CD4-positive, alpha-beta memory T cell (primary cell): ENCODE measurements at regions not wholly inside any gene's neighbourhood (a gene's known extent, or its start where the extent isn't known, plus 50 kb on each side); places are given as distances from the start of the nearest gene placed in this dataset.

ENCODE experiments used
- CTCF ChIA-PET: fragments of 350-600 bp; sonication (Branson Sonifier 250); formaldehyde crosslinking; loops from one replicate; lab custom pipeline; 2021; ENCODE audit warnings: inconsistent platforms; ENCODE audit not compliant: partially characterized antibody; lab: Charles Lee
- POLR2A ChIA-PET: fragments of 350-600 bp; sonication (Branson Sonifier 250); formaldehyde crosslinking; loops from one replicate; lab custom pipeline; 2021; ENCODE audit not compliant: partially characterized antibody; lab: Charles Lee
- DNase-seq, 5 donors: peaks; one replicate each; pipeline versions ENCODE4 v3.0.0 to v3.0.0-alpha.2; 2020 to 2022; ENCODE audit warnings: mixed read lengths in 1 of 5
- H3K27ac ChIP-seq: one replicate; pipeline ENCODE4 v1.7.0; 2013; ENCODE audit warnings: low read depth, low read length
- H3K27me3 ChIP-seq: 2 replicates; pipeline ENCODE4 v1.7.0; 2013; ENCODE audit warnings: mild to moderate bottlenecking, low read length, moderate library complexity; ENCODE audit not compliant: insufficient read depth
- H3K36me3 ChIP-seq: 2 replicates; pipeline ENCODE4 v1.7.0; 2013; ENCODE audit warnings: mild to moderate bottlenecking, low read length, moderate library complexity; ENCODE audit not compliant: insufficient read depth
- H3K4me1 ChIP-seq: 2 replicates; pipeline ENCODE4 v1.7.0; 2013; ENCODE audit warnings: mild to moderate bottlenecking, low read length, moderate library complexity; ENCODE audit not compliant: insufficient read depth
- H3K4me3 ChIP-seq, 2 donors: one replicate each; pipeline ENCODE4 v1.7.0; 2013; ENCODE audit warnings: low read length in 2 of 2, mild to moderate bottlenecking in 1 of 2
- H3K9me3 ChIP-seq, 2 donors: one replicate each; pipeline ENCODE4 v1.7.0; 2013; ENCODE audit warnings: low read length in 2 of 2, control low read depth in 1 of 2; ENCODE audit not compliant: control insufficient read depth in 1 of 2
- H3K27ac Mint-ChIP-seq, 7 donors: one replicate each; pipeline ENCODE4 v1.8.0; 2020 to 2021; ENCODE audit warnings: mixed read lengths in 7 of 7, mild to moderate bottlenecking in 6 of 7, inconsistent platforms in 3 of 7, moderate library complexity in 3 of 7
- H3K27me3 Mint-ChIP-seq, 2 donors: one replicate each; pipeline ENCODE4 v1.8.0; 2020 to 2021; ENCODE audit warnings: mixed read lengths in 2 of 2
- H3K36me3 Mint-ChIP-seq, 2 donors: one replicate each; pipeline ENCODE4 v1.8.0; 2020 to 2021; ENCODE audit warnings: mixed read lengths in 2 of 2, inconsistent platforms in 1 of 2, mild to moderate bottlenecking in 1 of 2
- H3K4me1 Mint-ChIP-seq, 4 donors: one replicate each; pipeline ENCODE4 v1.8.0; 2020 to 2021; ENCODE audit warnings: mixed read lengths in 4 of 4, mild to moderate bottlenecking in 1 of 4
- H3K4me3 Mint-ChIP-seq, 8 donors: one replicate each; pipeline ENCODE4 v1.8.0; 2020 to 2021; ENCODE audit warnings: mixed read lengths in 8 of 8, mild to moderate bottlenecking in 7 of 8, moderate library complexity in 6 of 8, inconsistent platforms in 3 of 8
- H3K9me3 Mint-ChIP-seq, 8 donors: one replicate each; pipeline ENCODE4 v1.8.0; 2020 to 2021; ENCODE audit warnings: mixed read lengths in 8 of 8, mild to moderate bottlenecking in 5 of 8, inconsistent platforms in 3 of 8, moderate library complexity in 1 of 8
- intact Hi-C: fragments of 100-400 bp; cut with micrococcal nuclease; formaldehyde crosslinking; loops from one replicate; pipeline ENCODE4 v1.15.1; 2023

DNA sequence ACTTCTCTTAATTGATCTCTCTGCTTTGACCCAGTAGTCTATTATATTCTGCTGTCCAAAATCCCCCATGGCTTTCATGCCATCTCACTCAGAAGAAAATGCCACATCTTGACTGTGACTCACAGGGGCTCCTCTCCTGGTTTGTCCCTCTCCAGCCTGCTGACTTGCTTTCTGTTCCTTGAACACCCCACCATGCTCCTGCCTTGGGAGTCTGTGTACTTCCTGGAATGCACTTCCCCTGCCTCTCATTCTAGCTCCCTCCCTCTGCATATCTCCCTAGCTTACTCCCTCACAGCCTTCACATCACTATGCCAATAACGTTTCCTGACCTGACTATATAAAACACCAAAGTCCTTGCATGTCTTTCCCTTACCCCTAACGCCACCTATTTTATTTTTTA, 167.2 kb downstream of the TRIB2 start:
- Mint-ChIP-seq H3K4me3 (no peak overlapping the region), H3K27me3 (no peaks in the 10 kb centered on the region), H3K9me3 (no peaks in the 10 kb centered on the region), H3K27ac (no peak overlapping the region), H3K4me1 (peaks cover 0 to 5% (median 2%) of the 10 kb centered on the region in 4 donors), H3K36me3 (no peaks in the 10 kb centered on the region)
- H3K36me3 ChIP-seq: no peaks in the 10 kb centered on the region
- no peaks in the 10 kb centered on the region for H3K4me1 ChIP-seq
- no peak for DNase-seq
- no peak overlapping the region for H3K27ac ChIP-seq
- intact Hi-C loops: no loop called here
- CTCF ChIA-PET: no interaction called here
- POLR2A ChIA-PET: no interaction called here
- H3K4me3 ChIP-seq: no peak overlapping the region
- no peaks in the 10 kb centered on the region for H3K27me3 ChIP-seq
- H3K9me3 ChIP-seq: no peaks in the 10 kb centered on the region

DNA sequence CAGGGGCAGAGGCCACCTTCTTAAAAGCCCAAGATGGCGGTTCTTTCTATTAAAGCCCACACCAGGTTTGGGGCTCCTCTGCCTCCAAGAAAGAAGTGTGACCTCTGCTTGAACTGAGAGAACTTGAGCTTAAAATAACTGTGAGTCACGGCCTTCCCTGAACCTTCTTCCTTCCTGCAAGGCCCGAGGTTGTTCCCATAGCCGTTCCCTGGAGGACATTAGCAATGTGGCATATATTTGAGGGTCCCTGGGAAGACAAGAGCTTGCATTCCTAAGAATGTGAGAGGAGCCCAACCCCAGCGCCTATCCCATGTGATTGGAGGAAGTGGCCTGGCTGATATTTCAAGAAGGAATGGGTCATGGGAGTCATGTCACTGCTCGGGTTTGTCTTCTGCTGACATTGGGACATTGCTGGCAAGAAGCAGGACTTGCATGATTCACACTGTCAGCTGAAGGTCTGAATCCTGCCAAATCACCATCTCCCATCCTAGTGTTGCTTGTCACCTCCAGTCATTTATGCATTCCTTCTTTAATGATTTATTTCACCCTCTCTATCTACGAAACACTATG, 168.1 kb downstream of the TRIB2 start:
- Histone ChIP-seq H3K36me3 (no peaks in the 10 kb centered on the region), H3K4me1 (no peaks in the 10 kb centered on the region), H3K27me3 (no peaks in the 10 kb centered on the region), H3K9me3 (no peaks in the 10 kb centered on the region), H3K4me3 (no peak overlapping the region), H3K27ac (no peak overlapping the region)
- Mint-ChIP-seq H3K36me3 (no peaks in the 10 kb centered on the region), H3K9me3 (no peaks in the 10 kb centered on the region), H3K27me3 (no peaks in the 10 kb centered on the region), H3K27ac (no peak overlapping the region), H3K4me1 (peaks cover 0 to 5% (median 2%) of the 10 kb centered on the region in 4 donors), H3K4me3 (no peak overlapping the region)
- CTCF ChIA-PET: no interaction called here
- POLR2A ChIA-PET: interaction anchor here (1.0 kb wide), 1 partner anchor 13 kb away, joined by 3 read pairs; no protein-coding TSS in a partner anchor
- DNase-seq: no peak
- intact Hi-C loops: no loop called here

DNA sequence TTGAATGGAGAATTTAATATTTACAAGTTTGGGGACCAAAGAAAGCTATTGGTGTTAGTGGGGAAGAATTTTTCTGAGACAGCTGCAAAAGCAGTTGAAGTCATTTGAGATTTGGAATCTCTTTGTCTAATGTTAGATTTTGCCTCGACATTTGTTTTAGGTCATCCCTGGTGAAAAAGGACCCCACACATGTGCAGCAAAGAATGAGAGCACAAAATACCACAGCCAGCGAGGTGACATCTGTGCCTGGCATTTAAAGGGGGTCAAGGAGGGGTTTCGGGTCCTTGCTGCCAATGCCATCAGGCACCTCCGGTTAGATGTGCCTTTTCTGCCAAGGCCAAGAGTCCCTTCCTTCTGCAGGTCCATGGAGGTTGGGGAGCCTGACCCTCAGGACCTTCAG, 173.3 kb downstream of the TRIB2 start:
- Mint-ChIP-seq H3K9me3 (peaks cover 6 to 28% (median 17%) of the 10 kb centered on the region in 8 donors), H3K4me3 (no peak overlapping the region), H3K4me1 (peaks cover 0 to 4% (median 2%) of the 10 kb centered on the region in 4 donors), H3K36me3 (peaks cover 5 to 16% of the 10 kb centered on the region in 2 donors), H3K27me3 (no peaks in the 10 kb centered on the region), H3K27ac (no peak overlapping the region)
- no peaks in the 10 kb centered on the region for H3K9me3 ChIP-seq
- H3K27me3 ChIP-seq: no peaks in the 10 kb centered on the region
- intact Hi-C loops: no loop called here
- no peak overlapping the region for H3K4me3 ChIP-seq
- H3K36me3 ChIP-seq: no peaks in the 10 kb centered on the region
- no peak overlapping the region for H3K27ac ChIP-seq
- ChIA-PET CTCF (interaction anchor here (0.9 to 1.1 kb wide), 2 partner anchors 41 to 44 kb away, joined by 3 read pairs; no protein-coding TSS in a partner anchor), POLR2A (no interaction called here)
- H3K4me1 ChIP-seq: no peaks in the 10 kb centered on the region
- DNase-seq: no peak

DNA sequence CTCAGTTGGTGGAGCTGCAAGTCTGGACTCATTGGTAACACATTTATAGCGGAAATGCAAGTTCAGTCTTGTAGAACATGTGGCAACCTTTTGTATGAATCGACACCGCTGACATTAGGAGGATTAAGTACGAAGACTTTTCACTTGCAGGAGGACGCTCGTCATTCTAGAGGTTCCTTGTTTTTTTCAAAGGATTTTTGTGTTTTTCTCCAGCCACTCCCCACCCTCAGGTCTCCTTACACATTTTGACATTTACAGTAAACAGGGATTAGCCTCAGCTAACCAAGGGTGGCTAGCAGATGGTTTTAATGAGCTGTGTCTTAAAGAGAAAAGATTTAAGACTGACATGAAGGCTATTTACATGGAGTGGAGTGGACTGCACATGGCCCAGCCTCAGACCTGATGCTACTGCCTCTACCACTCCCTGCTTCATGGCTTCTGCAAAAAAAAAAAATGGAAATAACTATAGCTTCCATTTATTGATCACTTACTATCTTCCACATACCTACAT, 173.8 kb downstream of the TRIB2 start:
- POLR2A ChIA-PET: no interaction called here

DNA sequence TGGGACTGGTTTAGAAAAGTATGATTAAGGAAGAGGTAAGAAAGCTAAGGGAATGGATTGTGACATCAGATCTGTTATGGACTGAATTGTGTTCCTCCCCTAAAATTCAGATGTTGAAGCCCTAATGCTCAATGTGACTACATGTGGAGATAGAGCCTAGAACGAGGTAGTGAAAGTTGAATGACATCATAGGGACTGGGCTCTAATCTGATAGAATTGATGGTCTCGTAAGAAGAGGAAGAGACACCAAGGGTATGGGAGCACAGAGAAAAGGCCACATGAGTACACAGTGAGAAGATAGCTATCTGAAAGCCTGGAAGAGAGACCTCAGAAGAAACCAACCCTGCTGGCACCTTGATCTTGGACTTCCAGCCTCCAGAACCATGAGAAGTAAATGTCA, 178.3 kb downstream of the TRIB2 start:
- Mint-ChIP-seq H3K27ac (peak overlapping the region in 1 of 7 donors; percentile 32), H3K9me3 (peaks cover 6 to 33% (median 20%) of the 10 kb centered on the region in 8 donors), H3K4me3 (no peak overlapping the region), H3K4me1 (peaks cover 19 to 34% (median 28%) of the 10 kb centered on the region in 4 donors), H3K27me3 (no peaks in the 10 kb centered on the region), H3K36me3 (peaks cover 5 to 16% of the 10 kb centered on the region in 2 donors)
- ChIA-PET CTCF (interaction anchor here (1.0 kb wide), 1 partner anchor 179 kb away, joined by 3 read pairs; the partner anchor contains the start of gene TRIB2), POLR2A (no interaction called here)
- no peak for DNase-seq
- intact Hi-C loops: no loop called here
- Histone ChIP-seq H3K4me1 (peaks cover 24% of the 10 kb centered on the region), H3K36me3 (no peaks in the 10 kb centered on the region), H3K9me3 (no peaks in the 10 kb centered on the region), H3K27me3 (no peaks in the 10 kb centered on the region), H3K4me3 (no peak overlapping the region), H3K27ac (no peak overlapping the region)

More for the DNA sequence above, 173.8 kb downstream of the TRIB2 start:
- Histone ChIP-seq H3K4me1 (no peaks in the 10 kb centered on the region), H3K4me3 (no peak overlapping the region), H3K36me3 (no peaks in the 10 kb centered on the region), H3K9me3 (no peaks in the 10 kb centered on the region), H3K27me3 (no peaks in the 10 kb centered on the region), H3K27ac (no peak overlapping the region)
- no peak overlapping the region for H3K4me3 Mint-ChIP-seq
- CTCF ChIA-PET: interaction anchor here (0.9 to 1.1 kb wide), 2 partner anchors 41 to 44 kb away, joined by 3 read pairs; no protein-coding TSS in a partner anchor
- peaks cover 6 to 33% (median 19%) of the 10 kb centered on the region in 8 donors for H3K9me3 Mint-ChIP-seq
- intact Hi-C loops: no loop called here
- no peaks in the 10 kb centered on the region for H3K27me3 Mint-ChIP-seq
- DNase-seq: no peak
- H3K36me3 Mint-ChIP-seq: peaks cover 5 to 16% of the 10 kb centered on the region in 2 donors
- no peak overlapping the region for H3K27ac Mint-ChIP-seq
- peaks cover 0 to 7% (median 6%) of the 10 kb centered on the region in 4 donors for H3K4me1 Mint-ChIP-seq

DNA sequence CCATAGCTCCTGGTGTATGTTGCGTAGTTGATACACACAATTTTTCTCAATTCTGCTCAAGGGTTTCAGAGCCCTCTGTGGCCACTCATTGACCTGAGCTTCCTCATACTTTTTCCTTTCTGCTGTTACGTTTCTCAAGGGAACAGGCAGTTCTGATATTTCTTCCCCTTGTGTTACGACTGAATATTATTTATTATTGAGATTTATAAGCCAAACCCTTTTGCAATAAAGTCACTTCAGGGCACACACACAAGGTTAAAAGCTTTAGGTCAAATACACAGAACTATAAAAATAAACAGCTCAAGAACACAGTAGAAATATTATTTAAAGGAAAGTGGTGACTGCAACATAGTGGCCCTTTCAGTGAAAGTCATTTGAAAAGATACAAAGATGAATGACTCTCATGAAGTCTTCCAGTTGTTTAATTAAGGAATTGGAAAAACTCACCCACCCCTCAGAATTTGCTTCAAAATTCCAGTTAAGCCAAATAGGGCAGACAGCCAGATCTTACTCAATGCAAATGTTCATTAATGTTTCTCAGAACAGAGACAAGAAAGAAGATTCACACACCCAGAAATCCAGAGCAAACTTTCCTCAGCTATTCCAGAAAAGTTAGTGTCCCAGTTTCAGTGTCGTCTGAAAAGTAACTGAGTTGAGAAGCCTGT, 179.7 kb downstream of the TRIB2 start:
- Histone ChIP-seq H3K36me3 (no peaks in the 10 kb centered on the region), H3K4me1 (peaks cover 24% of the 10 kb centered on the region), H3K9me3 (no peaks in the 10 kb centered on the region), H3K27me3 (no peaks in the 10 kb centered on the region), H3K4me3 (no peak overlapping the region), H3K27ac (no peak overlapping the region)
- Mint-ChIP-seq H3K4me1 (peaks cover 21 to 34% (median 28%) of the 10 kb centered on the region in 4 donors), H3K9me3 (peaks cover 6 to 26% (median 18%) of the 10 kb centered on the region in 8 donors), H3K4me3 (peak overlapping the region in 4 of 8 donors; percentile 10 to 62 (median 54)), H3K36me3 (peaks cover 5 to 14% of the 10 kb centered on the region in 2 donors), H3K27me3 (no peaks in the 10 kb centered on the region), H3K27ac (peak overlapping the region in 3 of 7 donors; percentile 54 to 76 (median 55))
- ChIA-PET POLR2A (interaction anchor here (0.6 to 2.0 kb wide), 6 partner anchors 12 to 1066 kb away, joined by 3 to 8 read pairs (median 3); partner anchors contain the start of gene TRIB2), CTCF (interaction anchor here (0.7 to 1.8 kb wide), 7 partner anchors 9 to 482 kb away, joined by 3 to 7 read pairs (median 3); partner anchors contain the start of gene TRIB2)
- no peak for DNase-seq
- intact Hi-C loops: no loop called here

DNA sequence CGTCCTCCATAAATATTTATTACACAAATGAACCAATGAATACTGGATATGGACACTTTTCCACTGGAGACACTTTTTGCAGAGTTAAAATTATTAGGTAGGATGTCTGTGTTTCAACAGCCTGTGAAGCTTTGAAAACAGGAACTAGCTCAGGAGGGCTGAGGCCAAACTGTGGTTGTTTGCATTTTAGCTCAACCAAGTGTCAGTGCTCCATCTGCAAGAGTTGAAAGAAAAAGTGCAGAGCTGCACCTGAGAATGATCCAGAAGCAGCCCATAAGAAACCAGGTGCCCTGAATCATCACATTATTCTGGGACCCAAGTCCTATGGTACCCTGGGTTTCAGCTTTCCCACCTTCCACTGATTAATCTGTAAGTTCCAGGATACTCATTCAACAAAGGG, 180.4 kb downstream of the TRIB2 start:
- Mint-ChIP-seq H3K9me3 (peaks cover 2 to 19% (median 12%) of the 10 kb centered on the region in 8 donors), H3K27me3 (no peaks in the 10 kb centered on the region), H3K4me3 (peak overlapping the region in 7 of 8 donors; percentile 22 to 75 (median 59)), H3K27ac (peak overlapping the region in 5 of 7 donors; percentile 13 to 54 (median 33)), H3K36me3 (peaks cover under 1 to 8% of the 10 kb centered on the region in 2 donors), H3K4me1 (peaks cover 21 to 34% (median 28%) of the 10 kb centered on the region in 4 donors)
- H3K27me3 ChIP-seq: no peaks in the 10 kb centered on the region
- peak in 4 of 5 donors; percentile 11 to 18 (median 16) for DNase-seq
- intact Hi-C loops: no loop called here
- H3K9me3 ChIP-seq: no peaks in the 10 kb centered on the region
- no peak overlapping the region for H3K4me3 ChIP-seq
- H3K27ac ChIP-seq: no peak overlapping the region
- peaks cover 24% of the 10 kb centered on the region for H3K4me1 ChIP-seq
- POLR2A ChIA-PET: interaction anchor here (0.6 to 2.0 kb wide), 9 partner anchors 11 to 1067 kb away, joined by 3 to 8 read pairs (median 3); partner anchors contain the start of gene TRIB2
- no peaks in the 10 kb centered on the region for H3K36me3 ChIP-seq
- CTCF ChIA-PET: interaction anchor here (0.6 to 1.8 kb wide), 6 partner anchors 8 to 483 kb away, joined by 3 to 7 read pairs (median 3); no protein-coding TSS in a partner anchor
